GM23338 (cell line): ENCODE measurements at regions not wholly inside any gene's neighbourhood (a gene's known extent, or its start where the extent isn't known, plus 50 kb on each side); places are given as distances from the start of the nearest gene placed in this dataset.

Experiments
- ATAC-seq: fragments of 200-7000 bp; cut with Tn5 transposase; 3 replicates; pipeline ENCODE4 v1.9.1; 2020
- DNase-seq: peaks from one replicate; pipeline ENCODE4 v3.0.0-alpha.2; 2015; ENCODE audit warnings: low spot score
- H2AFZ ChIP-seq: fragments of 200-600 bp; sonication (generic); 2 replicates; pipeline ENCODE4 v1.8.0; 2016; ENCODE audit warnings: antibody characterized with exemption, mild to moderate bottlenecking, moderate library complexity
- H3F3A ChIP-seq: fragments of 200-600 bp; sonication (generic); replicated peaks from 2 replicates; pipeline ENCODE4 v1.8.0; 2017; ENCODE audit warnings: antibody characterized with exemption, mixed run types, low read depth
- H3K27ac ChIP-seq: fragments of 200-600 bp; sonication (generic); 2 replicates; pipeline ENCODE4 v1.6.1; 2016; ENCODE audit warnings: low read depth
- H3K27me3 ChIP-seq: fragments of 200-600 bp; sonication (generic); 2 replicates; pipeline ENCODE4 v1.8.0; 2016; ENCODE audit warnings: mild to moderate bottlenecking, mixed run types, moderate library complexity; ENCODE audit not compliant: insufficient read depth
- H3K36me3 ChIP-seq: fragments of 200-600 bp; sonication (generic); 2 replicates; pipeline ENCODE4 v1.8.0; 2016; ENCODE audit warnings: mild to moderate bottlenecking; ENCODE audit not compliant: insufficient read depth
- H3K4me1 ChIP-seq: fragments of 200-600 bp; sonication (generic); 2 replicates; pipeline ENCODE4 v1.8.0; 2016; ENCODE audit warnings: mild to moderate bottlenecking, moderate library complexity; ENCODE audit not compliant: insufficient read depth
- H3K4me2 ChIP-seq: fragments of 200-600 bp; sonication (generic); 2 replicates; pipeline ENCODE4 v1.7.1; 2017; ENCODE audit warnings: mixed run types
- H3K4me3 ChIP-seq: fragments of 200-600 bp; sonication (generic); 2 replicates; pipeline ENCODE4 v1.6.1; 2016; ENCODE audit warnings: mixed run types
- H3K79me2 ChIP-seq: fragments of 200-600 bp; sonication (generic); replicated peaks from 2 replicates; pipeline ENCODE4 v1.8.0; 2017; ENCODE audit warnings: mild to moderate bottlenecking; ENCODE audit not compliant: insufficient read depth
- H3K9me2 ChIP-seq: fragments of 200-600 bp; sonication (generic); 2 replicates; pipeline ENCODE4 v1.8.0; 2017; ENCODE audit not compliant: insufficient read depth
- H4K20me1 ChIP-seq: fragments of 200-600 bp; sonication (generic); replicated peaks from 2 replicates; pipeline ENCODE4 v1.8.0; 2017; ENCODE audit warnings: mild to moderate bottlenecking; ENCODE audit not compliant: insufficient read depth
- H3K27ac Mint-ChIP-seq: 2 replicates; pipeline ENCODE4 v1.8.0; 2020; ENCODE audit warnings: inconsistent platforms, mild to moderate bottlenecking, moderate library complexity, mixed read lengths
- H3K27me3 Mint-ChIP-seq: 3 replicates; pipeline ENCODE4 v1.8.0; 2022; ENCODE audit warnings: low read depth, mild to moderate bottlenecking, moderate library complexity, mixed read lengths, inconsistent platforms; ENCODE audit not compliant: insufficient read depth, poor library complexity
- H3K36me3 Mint-ChIP-seq: 3 replicates; pipeline ENCODE4 v1.8.0; 2021; ENCODE audit warnings: low read depth, mild to moderate bottlenecking, inconsistent platforms, moderate library complexity, mixed read lengths
- H3K4me1 Mint-ChIP-seq: 3 replicates; pipeline ENCODE4 v1.8.0; 2020; ENCODE audit warnings: mild to moderate bottlenecking, inconsistent platforms, mixed read lengths
- H3K4me3 Mint-ChIP-seq: 3 replicates; pipeline ENCODE4 v1.8.0; 2021; ENCODE audit warnings: moderate library complexity, mild to moderate bottlenecking, inconsistent platforms, mixed read lengths
- H3K9me3 Mint-ChIP-seq: 3 replicates; pipeline ENCODE4 v1.8.0; 2020; ENCODE audit warnings: moderate library complexity, mild to moderate bottlenecking, inconsistent platforms, mixed read lengths
- CREB1 ChIP-seq: fragments of 250-450 bp; sonication (Bioruptor Pico); IDR thresholded peaks from 2 replicates; pipeline ENCODE4 v1.5.0; 2020; ENCODE audit warnings: low read depth, mild to moderate bottlenecking, moderate library complexity
- EZH2phosphoT487 ChIP-seq: fragments of 200-600 bp; sonication (generic); IDR thresholded peaks from one replicate; pipeline ENCODE4 v1.8.1; 2018; ENCODE audit warnings: antibody characterized with exemption; ENCODE audit not compliant: unreplicated experiment
- JUNB ChIP-seq: IDR thresholded peaks from one replicate; pipeline ENCODE4 v1.6.1; 2016; ENCODE audit warnings: antibody characterized with exemption; ENCODE audit not compliant: unreplicated experiment
- NANOG ChIP-seq: IDR thresholded peaks from 2 replicates; pipeline ENCODE4 v1.6.1; 2016; ENCODE audit warnings: antibody characterized with exemption, borderline replicate concordance
- ZNF114 ChIP-seq: fragments of 250-450 bp; sonication (Bioruptor Pico); IDR thresholded peaks from 2 replicates; pipeline ENCODE4 v1.5.0; 2020; ENCODE audit warnings: mild to moderate bottlenecking, moderate library complexity
- TF ChIP-seq, protein P1 (sequence below): fragments of 250-450 bp; sonication (Bioruptor Pico); IDR thresholded peaks from 2 replicates; pipeline ENCODE4 v1.5.0; 2020; ENCODE audit warnings: mild to moderate bottlenecking, moderate library complexity
- TF ChIP-seq, protein P2 (sequence below), 2 experiments: fragments of 200-600 bp in 1 of 2; sonication (generic) in 1 of 2; conservative IDR thresholded peaks; 2 replicates each; pipeline versions ENCODE4 v1.5.1 to v1.6.1; 2016 to 2017; ENCODE audit warnings: antibody characterized with exemption in 2 of 2, low read depth in 2 of 2, mild to moderate bottlenecking in 2 of 2, moderate library complexity in 1 of 2
- TF ChIP-seq, protein P3 (sequence below): IDR thresholded peaks from 2 replicates; pipeline ENCODE4 v1.6.1; 2016; ENCODE audit warnings: antibody characterized with exemption

DNA sequence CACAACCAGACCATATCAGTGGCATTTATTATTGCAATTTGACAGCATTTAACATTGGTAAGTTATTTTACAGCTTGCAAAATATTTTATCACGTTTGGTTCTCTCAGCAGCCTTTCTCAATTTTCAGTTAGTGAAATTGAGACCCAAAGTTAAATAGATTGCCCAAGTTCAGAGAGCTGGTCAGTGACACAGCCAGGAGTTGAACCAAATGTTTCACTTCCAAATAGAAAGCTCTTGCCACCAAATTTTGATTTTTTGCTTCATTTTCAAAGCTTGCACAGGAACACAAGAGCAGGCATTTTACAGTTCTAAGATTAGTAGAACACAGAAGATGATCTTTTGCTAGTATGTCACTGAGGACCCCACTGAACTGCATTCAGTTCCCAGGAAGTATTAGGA lies 271.5 kb upstream of the C9orf72 start (continued):
- TF ChIP-seq, protein P1, sequence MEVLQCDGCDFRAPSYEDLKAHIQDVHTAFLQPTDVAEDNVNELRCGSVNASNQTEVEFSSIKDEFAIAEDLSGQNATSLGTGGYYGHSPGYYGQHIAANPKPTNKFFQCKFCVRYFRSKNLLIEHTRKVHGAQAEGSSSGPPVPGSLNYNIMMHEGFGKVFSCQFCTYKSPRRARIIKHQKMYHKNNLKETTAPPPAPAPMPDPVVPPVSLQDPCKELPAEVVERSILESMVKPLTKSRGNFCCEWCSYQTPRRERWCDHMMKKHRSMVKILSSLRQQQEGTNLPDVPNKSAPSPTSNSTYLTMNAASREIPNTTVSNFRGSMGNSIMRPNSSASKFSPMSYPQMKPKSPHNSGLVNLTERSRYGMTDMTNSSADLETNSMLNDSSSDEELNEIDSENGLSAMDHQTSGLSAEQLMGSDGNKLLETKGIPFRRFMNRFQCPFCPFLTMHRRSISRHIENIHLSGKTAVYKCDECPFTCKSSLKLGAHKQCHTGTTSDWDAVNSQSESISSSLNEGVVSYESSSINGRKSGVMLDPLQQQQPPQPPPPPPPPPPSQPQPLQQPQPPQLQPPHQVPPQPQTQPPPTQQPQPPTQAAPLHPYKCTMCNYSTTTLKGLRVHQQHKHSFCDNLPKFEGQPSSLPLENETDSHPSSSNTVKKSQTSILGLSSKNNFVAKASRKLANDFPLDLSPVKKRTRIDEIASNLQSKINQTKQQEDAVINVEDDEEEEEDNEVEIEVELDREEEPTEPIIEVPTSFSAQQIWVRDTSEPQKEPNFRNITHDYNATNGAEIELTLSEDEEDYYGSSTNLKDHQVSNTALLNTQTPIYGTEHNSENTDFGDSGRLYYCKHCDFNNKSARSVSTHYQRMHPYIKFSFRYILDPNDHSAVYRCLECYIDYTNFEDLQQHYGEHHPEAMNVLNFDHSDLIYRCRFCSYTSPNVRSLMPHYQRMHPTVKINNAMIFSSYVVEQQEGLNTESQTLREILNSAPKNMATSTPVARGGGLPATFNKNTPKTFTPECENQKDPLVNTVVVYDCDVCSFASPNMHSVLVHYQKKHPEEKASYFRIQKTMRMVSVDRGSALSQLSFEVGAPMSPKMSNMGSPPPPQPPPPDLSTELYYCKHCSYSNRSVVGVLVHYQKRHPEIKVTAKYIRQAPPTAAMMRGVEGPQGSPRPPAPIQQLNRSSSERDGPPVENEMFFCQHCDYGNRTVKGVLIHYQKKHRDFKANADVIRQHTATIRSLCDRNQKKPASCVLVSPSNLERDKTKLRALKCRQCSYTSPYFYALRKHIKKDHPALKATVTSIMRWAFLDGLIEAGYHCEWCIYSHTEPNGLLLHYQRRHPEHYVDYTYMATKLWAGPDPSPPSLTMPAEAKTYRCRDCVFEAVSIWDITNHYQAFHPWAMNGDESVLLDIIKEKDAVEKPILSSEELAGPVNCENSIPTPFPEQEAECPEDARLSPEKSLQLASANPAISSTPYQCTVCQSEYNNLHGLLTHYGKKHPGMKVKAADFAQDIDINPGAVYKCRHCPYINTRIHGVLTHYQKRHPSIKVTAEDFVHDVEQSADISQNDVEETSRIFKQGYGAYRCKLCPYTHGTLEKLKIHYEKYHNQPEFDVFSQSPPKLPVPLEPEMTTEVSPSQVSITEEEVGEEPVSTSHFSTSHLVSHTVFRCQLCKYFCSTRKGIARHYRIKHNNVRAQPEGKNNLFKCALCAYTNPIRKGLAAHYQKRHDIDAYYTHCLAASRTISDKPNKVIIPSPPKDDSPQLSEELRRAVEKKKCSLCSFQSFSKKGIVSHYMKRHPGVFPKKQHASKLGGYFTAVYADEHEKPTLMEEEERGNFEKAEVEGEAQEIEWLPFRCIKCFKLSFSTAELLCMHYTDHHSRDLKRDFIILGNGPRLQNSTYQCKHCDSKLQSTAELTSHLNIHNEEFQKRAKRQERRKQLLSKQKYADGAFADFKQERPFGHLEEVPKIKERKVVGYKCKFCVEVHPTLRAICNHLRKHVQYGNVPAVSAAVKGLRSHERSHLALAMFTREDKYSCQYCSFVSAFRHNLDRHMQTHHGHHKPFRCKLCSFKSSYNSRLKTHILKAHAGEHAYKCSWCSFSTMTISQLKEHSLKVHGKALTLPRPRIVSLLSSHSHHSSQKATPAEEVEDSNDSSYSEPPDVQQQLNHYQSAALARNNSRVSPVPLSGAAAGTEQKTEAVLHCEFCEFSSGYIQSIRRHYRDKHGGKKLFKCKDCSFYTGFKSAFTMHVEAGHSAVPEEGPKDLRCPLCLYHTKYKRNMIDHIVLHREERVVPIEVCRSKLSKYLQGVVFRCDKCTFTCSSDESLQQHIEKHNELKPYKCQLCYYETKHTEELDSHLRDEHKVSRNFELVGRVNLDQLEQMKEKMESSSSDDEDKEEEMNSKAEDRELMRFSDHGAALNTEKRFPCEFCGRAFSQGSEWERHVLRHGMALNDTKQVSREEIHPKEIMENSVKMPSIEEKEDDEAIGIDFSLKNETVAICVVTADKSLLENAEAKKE (CRISPR knock-in tag), result no peak

DNA sequence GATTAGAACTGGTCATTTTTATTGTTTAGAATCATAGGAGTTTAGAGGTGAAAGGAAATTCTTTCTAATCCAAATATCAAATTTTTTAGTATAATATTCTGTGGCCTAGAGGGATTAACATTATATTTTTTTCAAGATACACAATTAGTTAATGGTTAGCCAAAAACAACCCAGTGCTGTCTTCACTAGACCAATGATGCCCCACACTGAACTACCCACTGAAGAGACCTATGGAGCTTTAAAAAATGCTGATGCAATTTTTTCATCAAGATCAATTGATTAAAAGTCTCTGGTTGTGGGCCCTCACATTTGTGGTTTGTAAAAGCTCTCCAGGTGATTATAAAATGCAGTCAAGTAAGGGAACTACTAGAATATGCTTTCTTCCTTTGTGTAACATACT lies 274.1 kb upstream of the C9orf72 start:
- Histone ChIP-seq H3K9me2 (no peaks in the 10 kb centered on the region), H3K27ac (no peak overlapping the region), H3K27me3 (no peaks in the 10 kb centered on the region), H3F3A (no peaks in the 10 kb centered on the region), H3K36me3 (no peaks in the 10 kb centered on the region), H2AFZ (no peak overlapping the region), H3K79me2 (no peaks in the 10 kb centered on the region), H3K4me1 (no peaks in the 10 kb centered on the region), H3K4me3 (no peak overlapping the region), H3K4me2 (no peak overlapping the region), H4K20me1 (no peaks in the 10 kb centered on the region)
- Mint-ChIP-seq H3K4me3 (no peak overlapping the region), H3K9me3 (no peaks in the 10 kb centered on the region), H3K36me3 (no peaks in the 10 kb centered on the region), H3K27ac (no peak overlapping the region), H3K4me1 (peaks cover 10% of the 10 kb centered on the region), H3K27me3 (no peaks in the 10 kb centered on the region)
- ATAC-seq (no peak), DNase-seq (no peak)
- TF ChIP-seq NANOG, result no peak
- no peak for TF ChIP-seq JUNB
- TF ChIP-seq, protein P2, sequence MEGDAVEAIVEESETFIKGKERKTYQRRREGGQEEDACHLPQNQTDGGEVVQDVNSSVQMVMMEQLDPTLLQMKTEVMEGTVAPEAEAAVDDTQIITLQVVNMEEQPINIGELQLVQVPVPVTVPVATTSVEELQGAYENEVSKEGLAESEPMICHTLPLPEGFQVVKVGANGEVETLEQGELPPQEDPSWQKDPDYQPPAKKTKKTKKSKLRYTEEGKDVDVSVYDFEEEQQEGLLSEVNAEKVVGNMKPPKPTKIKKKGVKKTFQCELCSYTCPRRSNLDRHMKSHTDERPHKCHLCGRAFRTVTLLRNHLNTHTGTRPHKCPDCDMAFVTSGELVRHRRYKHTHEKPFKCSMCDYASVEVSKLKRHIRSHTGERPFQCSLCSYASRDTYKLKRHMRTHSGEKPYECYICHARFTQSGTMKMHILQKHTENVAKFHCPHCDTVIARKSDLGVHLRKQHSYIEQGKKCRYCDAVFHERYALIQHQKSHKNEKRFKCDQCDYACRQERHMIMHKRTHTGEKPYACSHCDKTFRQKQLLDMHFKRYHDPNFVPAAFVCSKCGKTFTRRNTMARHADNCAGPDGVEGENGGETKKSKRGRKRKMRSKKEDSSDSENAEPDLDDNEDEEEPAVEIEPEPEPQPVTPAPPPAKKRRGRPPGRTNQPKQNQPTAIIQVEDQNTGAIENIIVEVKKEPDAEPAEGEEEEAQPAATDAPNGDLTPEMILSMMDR (conservative IDR thresholded peaks at IDR 0.05; ENCODE audit: low read depth in 2 of 2), result no peak
- TF ChIP-seq, protein P3, sequence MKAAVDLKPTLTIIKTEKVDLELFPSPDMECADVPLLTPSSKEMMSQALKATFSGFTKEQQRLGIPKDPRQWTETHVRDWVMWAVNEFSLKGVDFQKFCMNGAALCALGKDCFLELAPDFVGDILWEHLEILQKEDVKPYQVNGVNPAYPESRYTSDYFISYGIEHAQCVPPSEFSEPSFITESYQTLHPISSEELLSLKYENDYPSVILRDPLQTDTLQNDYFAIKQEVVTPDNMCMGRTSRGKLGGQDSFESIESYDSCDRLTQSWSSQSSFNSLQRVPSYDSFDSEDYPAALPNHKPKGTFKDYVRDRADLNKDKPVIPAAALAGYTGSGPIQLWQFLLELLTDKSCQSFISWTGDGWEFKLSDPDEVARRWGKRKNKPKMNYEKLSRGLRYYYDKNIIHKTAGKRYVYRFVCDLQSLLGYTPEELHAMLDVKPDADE, result no peak
- TF ChIP-seq ZNF114 (CRISPR knock-in tag), result no peak
- TF ChIP-seq EZH2phosphoT487, result no peak
- TF ChIP-seq CREB1 (CRISPR knock-in tag), result no peak
